ENCODE measurements at regions not wholly inside any gene's neighbourhood (a gene's known extent, or its start where the extent isn't known, plus 50 kb on each side); places are given as distances from the start of the nearest gene placed in this dataset.
"Not testable (repeated sequence)": the region's sequence is repeated elsewhere in the genome, so short reads cannot be mapped to it uniquely, and the experiment has no call there.

- DNase-seq (ENCODE audit: low read depth in 2 of 3, low spot score in 1 of 3) = no peak
These were observed 558.5 kb upstream of the VRK2 start for GRCh38 chr2:57488061-57488460.

GRCh38 chr2:57490741-57491140 is 555.9 kb upstream of the VRK2 start:
- no peak for DNase-seq (ENCODE audit: low read depth in 2 of 3, low spot score in 1 of 3)

- no peak for DNase-seq (ENCODE audit: low read depth in 2 of 3, low spot score in 1 of 3)
These were observed 555.4 kb upstream of the VRK2 start for GRCh38 chr2:57491213-57491612.

- not testable (repeated sequence) for DNase-seq (ENCODE audit: low read depth in 2 of 3, low spot score in 1 of 3)
These were observed 552.6 kb upstream of the VRK2 start for GRCh38 chr2:57493966-57494365.

GRCh38 chr2:57497489-57498096 is 549.0 kb upstream of the VRK2 start:
- peak; percentile 0 to 11 (median 10) for DNase-seq (ENCODE audit: low read depth in 2 of 3, low spot score in 1 of 3)

- no peak for DNase-seq (ENCODE audit: low read depth in 2 of 3, low spot score in 1 of 3)
These were observed 541.8 kb upstream of the VRK2 start for GRCh38 chr2:57504787-57505186.

GRCh38 chr2:57509189-57509588 is 537.4 kb upstream of the VRK2 start:
- DNase-seq (ENCODE audit: low read depth in 2 of 3, low spot score in 1 of 3) = no peak

GRCh38 chr2:57510704-57511103 is 535.9 kb upstream of the VRK2 start:
- DNase-seq (ENCODE audit: low read depth in 2 of 3, low spot score in 1 of 3) = no peak

GRCh38 chr2:57515366-57515765 is 531.2 kb upstream of the VRK2 start:
- no peak for DNase-seq (ENCODE audit: low read depth in 2 of 3, low spot score in 1 of 3)

- DNase-seq (ENCODE audit: low read depth in 2 of 3, low spot score in 1 of 3) = no peak
These were observed 529.8 kb upstream of the VRK2 start for GRCh38 chr2:57516698-57517340.

GRCh38 chr2:57523304-57523703 is 523.3 kb upstream of the VRK2 start:
- no peak for DNase-seq (ENCODE audit: low read depth in 2 of 3, low spot score in 1 of 3)

- DNase-seq (ENCODE audit: low read depth in 2 of 3, low spot score in 1 of 3) = no peak
These were observed 518.9 kb upstream of the VRK2 start for GRCh38 chr2:57527685-57528084.

GRCh38 chr2:57528499-57528898 is 518.1 kb upstream of the VRK2 start:
- no peak for DNase-seq (ENCODE audit: low read depth in 2 of 3, low spot score in 1 of 3)

GRCh38 chr2:57534358-57534757 is 512.2 kb upstream of the VRK2 start:
- no peak for DNase-seq (ENCODE audit: low read depth in 2 of 3, low spot score in 1 of 3)

GRCh38 chr2:57536535-57537231 is 509.9 kb upstream of the VRK2 start:
- no peak for DNase-seq (ENCODE audit: low read depth in 2 of 3, low spot score in 1 of 3)

GRCh38 chr2:57539761-57540160 is 506.8 kb upstream of the VRK2 start:
- no peak for DNase-seq (ENCODE audit: low read depth in 2 of 3, low spot score in 1 of 3)

GRCh38 chr2:57542081-57542480 is 504.5 kb upstream of the VRK2 start:
- no peak for DNase-seq (ENCODE audit: low read depth in 2 of 3, low spot score in 1 of 3)

GRCh38 chr2:57543211-57543610 is 503.4 kb upstream of the VRK2 start:
- no peak for DNase-seq (ENCODE audit: low read depth in 2 of 3, low spot score in 1 of 3)

GRCh38 chr2:57544624-57545023 is 502.0 kb upstream of the VRK2 start:
- DNase-seq (ENCODE audit: low read depth in 2 of 3, low spot score in 1 of 3) = no peak

GRCh38 chr2:57546478-57546877 is 500.1 kb upstream of the VRK2 start:
- DNase-seq (ENCODE audit: low read depth in 2 of 3, low spot score in 1 of 3) = no peak

GRCh38 chr2:57549642-57550102 is 496.9 kb upstream of the VRK2 start:
- no peak for DNase-seq (ENCODE audit: low read depth in 2 of 3, low spot score in 1 of 3)

- DNase-seq (ENCODE audit: low read depth in 2 of 3, low spot score in 1 of 3) = no peak
These were observed 495.7 kb upstream of the VRK2 start for GRCh38 chr2:57550912-57551311.
